B cell (primary cell): ENCODE measurements at regions not wholly inside any gene's neighbourhood (a gene's known extent, or its start where the extent isn't known, plus 50 kb on each side); places are given as distances from the start of the nearest gene placed in this dataset.

Source experiments
- ATAC-seq: fragments of 200-7000 bp; cut with Tn5 transposase; one replicate; pipeline ENCODE4 v1.10.0; 2021; ENCODE audit warnings: low read depth, mild to moderate bottlenecking, moderate number of reproducible peaks, moderate library complexity
- CTCF ChIA-PET: fragments of 350-600 bp; sonication (Branson Sonifier 250); formaldehyde crosslinking; loops from one replicate; lab custom pipeline; 2021; ENCODE audit warnings: antibody characterized with exemption, inconsistent platforms; lab: Charles Lee
- POLR2A ChIA-PET: fragments of 350-600 bp; sonication (Branson Sonifier 250); formaldehyde crosslinking; loops from one replicate; lab custom pipeline; 2021; ENCODE audit warnings: antibody characterized with exemption; lab: Charles Lee
- DNase-seq: peaks from one replicate; pipeline ENCODE4 v3.0.0; 2013
- H2AFZ ChIP-seq: 2 replicates; pipeline ENCODE4 v1.6.1; 2012; ENCODE audit warnings: mild to moderate bottlenecking, low read depth, low read length; ENCODE audit not compliant: insufficient read depth, poor library complexity, severe bottlenecking
- H3K27ac ChIP-seq, 2 donors: 1 replicate in 1 of 2; 2 replicates in 1 of 2; pipeline ENCODE4 v1.5.1; 2012 to 2013; ENCODE audit warnings: low read length in 2 of 2, mild to moderate bottlenecking in 2 of 2, moderate library complexity in 1 of 2
- H3K27me3 ChIP-seq, 4 experiments: fragments of 200-600 bp in 1 of 4; sonication (generic) in 1 of 4; replicated peaks in 1 of 4; 1 replicate in 2 of 4; 2 replicates in 2 of 4; pipeline versions ENCODE4 v1.6.1 to v1.7.0; 2013 to 2016; ENCODE audit warnings: low read length in 3 of 4, mild to moderate bottlenecking in 2 of 4, mixed read lengths in 1 of 4, moderate library complexity in 1 of 4; ENCODE audit not compliant: insufficient read depth in 4 of 4, control insufficient read depth in 3 of 4; ENCODE audit errors: control extremely low read depth in 1 of 4
- H3K36me3 ChIP-seq, 2 experiments: replicated peaks in 1 of 2; 1 replicate in 1 of 2; 2 replicates in 1 of 2; pipeline versions ENCODE4 v1.6.1 to v1.7.1; 2013; ENCODE audit warnings: low read length in 1 of 2; ENCODE audit not compliant: insufficient read depth in 2 of 2, control insufficient read depth in 1 of 2; ENCODE audit errors: control extremely low read depth in 1 of 2, extremely low read depth in 1 of 2
- H3K4me1 ChIP-seq, 2 donors: fragments of 200-600 bp in 1 of 2; sonication (generic) in 1 of 2; 1 replicate in 1 of 2; 2 replicates in 1 of 2; pipeline versions ENCODE4 v1.5.1 to v1.6.1; 2013 to 2017; ENCODE audit warnings: low read length in 2 of 2; ENCODE audit not compliant: control insufficient read depth in 2 of 2, insufficient read depth in 2 of 2
- H3K4me2 ChIP-seq: replicated peaks from 2 replicates; pipeline ENCODE3; 2012; ENCODE audit warnings: mild to moderate bottlenecking, low read depth, low read length; ENCODE audit not compliant: poor library complexity, severe bottlenecking
- H3K4me3 ChIP-seq, 5 experiments: fragments of 200-600 bp in 1 of 5; sonication (generic) in 1 of 5; 1 replicate in 3 of 5; 2 replicates in 2 of 5; pipeline versions ENCODE4 v1.5.1 to v1.7.0; 2011 to 2016; ENCODE audit warnings: low read length in 4 of 5, mild to moderate bottlenecking in 4 of 5, low read depth in 2 of 5, control low read depth in 1 of 5, moderate library complexity in 1 of 5; ENCODE audit not compliant: insufficient read depth in 1 of 5; ENCODE audit errors: control extremely low read depth in 1 of 5, extremely low read depth in 1 of 5
- H3K79me2 ChIP-seq: fragments of 200-600 bp; sonication (generic); one replicate; pipeline ENCODE4 v1.6.0; 2016; ENCODE audit warnings: low read length; ENCODE audit not compliant: control insufficient read depth, insufficient read depth
- H3K9ac ChIP-seq: fragments of 200-600 bp; sonication (generic); 2 replicates; pipeline ENCODE4 v1.6.1; 2017; ENCODE audit warnings: mild to moderate bottlenecking, low read length, moderate library complexity
- H3K9me3 ChIP-seq, 3 donors: one replicate each; pipeline versions ENCODE4 v1.6.1 to v1.7.1; 2013; ENCODE audit warnings: low read length in 2 of 3; ENCODE audit not compliant: control insufficient read depth in 2 of 3, insufficient read depth in 1 of 3; ENCODE audit errors: control extremely low read depth in 1 of 3
- H4K20me1 ChIP-seq: 2 replicates; pipeline ENCODE4 v1.6.0; 2012; ENCODE audit warnings: mild to moderate bottlenecking, low read length; ENCODE audit not compliant: insufficient read depth, control insufficient read depth, poor library complexity, severe bottlenecking
- H3K27ac Mint-ChIP-seq: one replicate; pipeline ENCODE4 v1.8.0; 2021; ENCODE audit warnings: mixed read lengths
- H3K27me3 Mint-ChIP-seq: one replicate; pipeline ENCODE4 v1.8.0; 2021; ENCODE audit warnings: mixed read lengths
- H3K4me1 Mint-ChIP-seq: one replicate; pipeline ENCODE4 v1.8.0; 2021; ENCODE audit warnings: mixed read lengths
- H3K4me3 Mint-ChIP-seq: one replicate; pipeline ENCODE4 v1.8.0; 2021; ENCODE audit warnings: mixed read lengths
- H3K9me3 Mint-ChIP-seq: one replicate; pipeline ENCODE4 v1.8.0; 2022; ENCODE audit warnings: mixed read lengths; ENCODE audit not compliant: insufficient read depth
- CTCF ChIP-seq: fragments of 200-600 bp; IDR thresholded peaks from one replicate; pipeline ENCODE4 v1.8.0; 2022; ENCODE audit warnings: antibody characterized with exemption, mild to moderate bottlenecking
- EZH2 ChIP-seq: IDR thresholded peaks from 2 replicates; pipeline ENCODE4 v1.6.1; 2012; ENCODE audit warnings: borderline replicate concordance, low read depth, mild to moderate bottlenecking, moderate library complexity, low read length; ENCODE audit not compliant: insufficient read depth, poor library complexity, severe bottlenecking
- WGBS: methylation state at CpG from one replicate; pipeline ENCODE4 v1.1.5; 2013; ENCODE audit warnings: missing lambda C conversion rate; ENCODE audit not compliant: insufficient coverage; 5-methylcytosine and 5-hydroxymethylcytosine counted together
- intact Hi-C: fragments of 100-400 bp; cut with micrococcal nuclease; formaldehyde crosslinking; loops from one replicate; pipeline ENCODE4 v1.10.0; 2022

GRCh38 chr2:128789776-128790455 is 471.2 kb upstream of the HS6ST1 start:
- H2AFZ ChIP-seq: no peak overlapping the region
- ATAC-seq: no peak

More at GRCh38 chr2:128789776-128790455, 471.2 kb upstream of the HS6ST1 start:
- Mint-ChIP-seq H3K9me3 (peaks cover 4% of the 10 kb centered on the region), H3K27me3 (no peaks in the 10 kb centered on the region), H3K4me3 (no peak overlapping the region), H3K4me1 (no peaks in the 10 kb centered on the region), H3K27ac (no peak overlapping the region)
- Histone ChIP-seq H3K4me3 (no peak overlapping the region), H3K27me3 (no peaks in the 10 kb centered on the region), H3K4me2 (no peak overlapping the region), H3K4me1 (no peaks in the 10 kb centered on the region), H3K9me3 (peaks cover 0 to 11% (median 0%) of the 10 kb centered on the region in 3 donors), H3K27ac (no peak overlapping the region), H4K20me1 (no peaks in the 10 kb centered on the region), H3K79me2 (no peaks in the 10 kb centered on the region), H3K36me3 (no peaks in the 10 kb centered on the region), H3K9ac (no peak overlapping the region)
- intact Hi-C loops: no loop called here
- no peak for DNase-seq
- TF ChIP-seq EZH2 (no peak), CTCF (no peak)
- whole genome bisulfite sequencing: 91% methylated on average over 19 of the region's 21 CpGs
- POLR2A ChIA-PET: no interaction called here
- CTCF ChIA-PET: no interaction called here
